PC-9 (cell line): ENCODE measurements at regions not wholly inside any gene's neighbourhood (a gene's known extent, or its start where the extent isn't known, plus 50 kb on each side); places are given as distances from the start of the nearest gene placed in this dataset.

Experiments
- BruUV-seq: library from RNA; stranded (reverse); fragments of 400-500 nt; replicated peaks from 2 replicates; lab custom pipeline; 2021; lab: Mats Ljungman, UMichigan
- CTCF ChIA-PET: fragments of 300-600 bp; sonication (Branson Sonifier 250); formaldehyde crosslinking; loops from one replicate; lab custom pipeline; 2022; ENCODE audit warnings: antibody characterized with exemption; lab: Charles Lee
- POLR2A ChIA-PET: fragments of 300-600 bp; sonication (Branson Sonifier 250); formaldehyde crosslinking; loops from one replicate; lab custom pipeline; 2022; ENCODE audit warnings: antibody characterized with exemption; ENCODE audit not compliant: unreplicated experiment; lab: Charles Lee
- DNase-seq, 2 experiments: peaks; one replicate each; pipeline versions ENCODE4 v3.0.0 to v3.0.0-alpha.2; 2015 to 2022; ENCODE audit warnings: mixed read lengths in 1 of 2
- H2AFZ ChIP-seq: fragments of 200-600 bp; sonication (generic); 2 replicates; pipeline ENCODE4 v1.8.1; 2017; ENCODE audit warnings: antibody characterized with exemption
- H3F3A ChIP-seq: fragments of 200-600 bp; sonication (generic); 2 replicates; pipeline ENCODE4 v1.8.1; 2017; ENCODE audit warnings: antibody characterized with exemption, mild to moderate bottlenecking, low read depth; ENCODE audit not compliant: insufficient read depth
- H3K27ac ChIP-seq: fragments of 200-600 bp; sonication (generic); 2 replicates; pipeline ENCODE4 v1.6.1; 2016; ENCODE audit warnings: mixed run types
- H3K27me3 ChIP-seq: fragments of 200-600 bp; sonication (generic); 2 replicates; pipeline ENCODE4 v1.6.1; 2016; ENCODE audit warnings: low read depth, mixed run types; ENCODE audit not compliant: insufficient read depth
- H3K36me3 ChIP-seq: fragments of 200-600 bp; sonication (generic); 2 replicates; pipeline ENCODE4 v1.6.1; 2016; ENCODE audit warnings: low read depth, mixed run types
- H3K4me1 ChIP-seq: fragments of 200-600 bp; sonication (generic); replicated peaks from 2 replicates; pipeline ENCODE4 v1.6.1; 2016; ENCODE audit warnings: mixed run types; ENCODE audit not compliant: insufficient read depth
- H3K4me2 ChIP-seq: fragments of 200-600 bp; sonication (generic); 2 replicates; pipeline ENCODE4 v1.6.1; 2017; ENCODE audit warnings: mixed run types
- H3K4me3 ChIP-seq: fragments of 200-600 bp; sonication (generic); 2 replicates; pipeline ENCODE4 v1.6.1; 2016; ENCODE audit warnings: mixed run types
- H3K79me2 ChIP-seq: fragments of 200-600 bp; sonication (generic); 2 replicates; pipeline ENCODE4 v1.6.1; 2017; ENCODE audit warnings: low read depth, mixed run types
- H3K9me2 ChIP-seq: fragments of 200-600 bp; sonication (generic); 2 replicates; pipeline ENCODE4 v1.8.1; 2017; ENCODE audit warnings: mild to moderate bottlenecking; ENCODE audit not compliant: insufficient read depth
- H3K9me3 ChIP-seq: fragments of 200-600 bp; sonication (generic); 2 replicates; pipeline ENCODE4 v1.8.1; 2016; ENCODE audit warnings: low read depth; ENCODE audit not compliant: insufficient read depth
- H4K20me1 ChIP-seq: fragments of 200-600 bp; sonication (generic); 2 replicates; pipeline ENCODE4 v1.8.1; 2017; ENCODE audit not compliant: insufficient read depth
- EZH2 ChIP-seq: fragments of 200-600 bp; sonication (generic); IDR thresholded peaks from 2 replicates; pipeline ENCODE4 v1.8.0; 2017; ENCODE audit warnings: antibody characterized with exemption, low read depth
- intact Hi-C: fragments of 100-400 bp; cut with micrococcal nuclease; formaldehyde crosslinking; loops from one replicate; pipeline ENCODE4 v1.10.0; 2022; ENCODE audit not compliant: unreplicated experiment
- TF ChIP-seq, protein P1 (sequence below): fragments of 200-600 bp; sonication (generic); conservative IDR thresholded peaks from 2 replicates; pipeline ENCODE4 v1.6.1; 2017; ENCODE audit warnings: mixed run types, antibody characterized with exemption, mild to moderate bottlenecking, moderate library complexity

DNA sequence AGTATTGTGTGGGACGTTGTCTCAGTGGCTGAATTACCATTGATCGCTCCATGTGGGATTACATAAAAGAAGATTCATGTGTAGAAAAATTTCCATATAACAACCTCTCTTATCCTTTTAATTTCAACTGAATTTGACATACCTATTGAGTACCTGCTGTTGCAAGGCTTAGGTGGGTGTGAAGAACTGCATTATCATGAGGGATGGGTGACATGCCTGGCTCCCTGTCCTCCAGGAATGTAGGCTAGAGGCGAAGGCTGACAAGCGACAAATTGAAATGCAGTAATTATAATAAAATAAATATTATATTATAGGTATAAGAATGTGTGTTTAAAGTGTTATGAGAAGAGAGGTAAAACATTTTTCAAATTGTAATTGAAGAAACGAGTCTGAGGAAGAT lies 52.7 kb upstream of the SPESP1 start:
- ChIA-PET CTCF (no interaction called here), POLR2A (no interaction called here)
- Histone ChIP-seq H3F3A (no peaks in the 10 kb centered on the region), H3K4me2 (no peak overlapping the region), H3K9me2 (no peaks in the 10 kb centered on the region), H3K79me2 (no peaks in the 10 kb centered on the region), H3K4me3 (no peak overlapping the region), H2AFZ (no peak overlapping the region), H3K36me3 (no peaks in the 10 kb centered on the region), H3K4me1 (no peaks in the 10 kb centered on the region), H3K27me3 (no peaks in the 10 kb centered on the region), H4K20me1 (no peaks in the 10 kb centered on the region), H3K9me3 (no peaks in the 10 kb centered on the region), H3K27ac (no peak overlapping the region)
- intact Hi-C loops, result loop anchor here (2.0 to 5.0 kb wide), 4 partner anchors 47 to 625 kb away; no protein-coding TSS in a partner anchor
- TF ChIP-seq, protein P1, sequence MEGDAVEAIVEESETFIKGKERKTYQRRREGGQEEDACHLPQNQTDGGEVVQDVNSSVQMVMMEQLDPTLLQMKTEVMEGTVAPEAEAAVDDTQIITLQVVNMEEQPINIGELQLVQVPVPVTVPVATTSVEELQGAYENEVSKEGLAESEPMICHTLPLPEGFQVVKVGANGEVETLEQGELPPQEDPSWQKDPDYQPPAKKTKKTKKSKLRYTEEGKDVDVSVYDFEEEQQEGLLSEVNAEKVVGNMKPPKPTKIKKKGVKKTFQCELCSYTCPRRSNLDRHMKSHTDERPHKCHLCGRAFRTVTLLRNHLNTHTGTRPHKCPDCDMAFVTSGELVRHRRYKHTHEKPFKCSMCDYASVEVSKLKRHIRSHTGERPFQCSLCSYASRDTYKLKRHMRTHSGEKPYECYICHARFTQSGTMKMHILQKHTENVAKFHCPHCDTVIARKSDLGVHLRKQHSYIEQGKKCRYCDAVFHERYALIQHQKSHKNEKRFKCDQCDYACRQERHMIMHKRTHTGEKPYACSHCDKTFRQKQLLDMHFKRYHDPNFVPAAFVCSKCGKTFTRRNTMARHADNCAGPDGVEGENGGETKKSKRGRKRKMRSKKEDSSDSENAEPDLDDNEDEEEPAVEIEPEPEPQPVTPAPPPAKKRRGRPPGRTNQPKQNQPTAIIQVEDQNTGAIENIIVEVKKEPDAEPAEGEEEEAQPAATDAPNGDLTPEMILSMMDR, result no peak
- TF ChIP-seq EZH2, result no peak
- no TSS peak for BruUV-seq
- no peak for DNase-seq

DNA sequence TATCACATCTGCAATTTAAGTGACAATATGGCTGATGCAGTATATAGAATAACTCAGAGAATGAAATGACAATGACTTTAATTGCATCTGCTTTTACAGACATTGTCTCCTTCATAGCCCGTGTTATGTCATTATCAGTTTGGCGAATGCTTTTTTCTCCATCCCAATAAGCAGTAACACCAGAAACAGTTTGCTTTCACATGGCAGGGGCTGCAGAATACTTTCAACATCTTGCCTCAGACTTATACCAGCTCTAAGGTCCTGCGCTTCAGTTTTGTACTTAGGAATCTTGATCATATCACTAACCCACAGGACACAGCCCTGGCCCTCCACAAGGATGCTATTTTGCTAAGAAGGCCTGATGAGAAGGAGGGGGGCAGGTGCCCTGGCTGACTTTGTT lies 49.9 kb upstream of the SPESP1 start:
- CTCF ChIA-PET, result no interaction called here
- intact Hi-C loops, result loop anchor here (10.0 kb wide), 1 partner anchor 174 kb away; no protein-coding TSS in a partner anchor
- H2AFZ ChIP-seq, result no peak overlapping the region

More for the DNA sequence above, 49.9 kb upstream of the SPESP1 start:
- H3K4me1 ChIP-seq, result peaks cover 13% of the 10 kb centered on the region
- DNase-seq, result no peak
- POLR2A ChIA-PET, result no interaction called here
- no peak overlapping the region for H3K4me3 ChIP-seq
- no peaks in the 10 kb centered on the region for H4K20me1 ChIP-seq
- H3K4me2 ChIP-seq, result no peak overlapping the region
- H3F3A ChIP-seq, result no peaks in the 10 kb centered on the region
- H3K36me3 ChIP-seq, result no peaks in the 10 kb centered on the region
- H3K79me2 ChIP-seq, result no peaks in the 10 kb centered on the region
- no TSS peak for BruUV-seq
- no peaks in the 10 kb centered on the region for H3K27me3 ChIP-seq
- H3K9me2 ChIP-seq, result no peaks in the 10 kb centered on the region
- H3K27ac ChIP-seq, result no peak overlapping the region
- no peaks in the 10 kb centered on the region for H3K9me3 ChIP-seq
- TF ChIP-seq, protein P1, result no peak
- no peak for TF ChIP-seq EZH2
